Erythroblast (primary cell): ENCODE measurements at regions not wholly inside any gene's neighbourhood (a gene's known extent, or its start where the extent isn't known, plus 50 kb on each side); places are given as distances from the start of the nearest gene placed in this dataset.

Source experiments
- GATA1 ChIP-seq: IDR thresholded peaks from 2 replicates; pipeline ENCODE4 v1.6.1; 2011; ENCODE audit warnings: low read depth, mild to moderate bottlenecking, control low read depth, low read length, moderate library complexity
- POLR2A ChIP-seq: IDR thresholded peaks from 2 replicates; pipeline ENCODE4 v1.6.1; 2011; ENCODE audit warnings: mild to moderate bottlenecking, low read length

DNA sequence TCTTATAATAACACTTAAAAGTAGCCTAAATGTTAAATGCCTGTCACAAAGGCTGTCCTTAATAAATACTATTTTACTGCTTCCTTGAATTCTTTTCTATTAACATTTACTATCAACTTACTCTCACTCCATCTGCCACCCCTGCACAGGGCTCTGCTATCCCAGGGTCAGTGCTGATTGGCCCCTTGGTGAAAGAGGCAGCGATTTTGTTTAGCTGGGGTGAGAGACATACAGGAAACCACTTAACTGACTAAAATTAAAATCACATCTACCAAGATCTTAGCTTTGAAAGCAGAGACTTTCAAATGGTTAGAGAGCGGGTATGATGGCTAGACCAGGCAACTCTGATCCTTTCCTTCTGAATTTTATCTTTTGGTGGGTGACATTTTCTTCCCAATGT is 149.9 kb upstream of the HTR2A start:
- no peak for TF ChIP-seq POLR2A
- no peak for TF ChIP-seq GATA1
